ENCODE measurements at regions not wholly inside any gene's neighbourhood (a gene's known extent, or its start where the extent isn't known, plus 50 kb on each side); places are given as distances from the start of the nearest gene placed in this dataset.

GRCh38 chr10:125398270-125398669, 237.9 kb upstream of the CTBP2 start:
- H3K9me3 ChIP-seq (ENCODE audit: control insufficient read depth, low read depth, low read length), result no peaks in the 10 kb centered on the region
- TF ChIP-seq EZH2 (IDR thresholded peaks at IDR 0.05; ENCODE audit: low read length), result no peak
- TF ChIP-seq CTCF (optimal IDR thresholded peaks at IDR 0.05 in 1 of 3, IDR thresholded peaks at IDR 0.05 in 1 of 3, conservative IDR thresholded peaks at IDR 0.05 in 1 of 3; ENCODE audit: extremely low read depth in 1 of 3, insufficient read depth in 2 of 3, low read length in 3 of 3), result no peak
- H2AFZ ChIP-seq (ENCODE audit: control insufficient read depth, low read length), result no peak overlapping the region
- dilution Hi-C loops (cut with MboI; ENCODE audit: extremely low pct_ligation_motif_present, low sequenced_read_pairs), result no loop called here
- H3K79me2 ChIP-seq (ENCODE audit: control insufficient read depth, insufficient read depth, low read length), result no peaks in the 10 kb centered on the region
- no peak overlapping the region for H3K27ac ChIP-seq (ENCODE audit: control insufficient read depth, insufficient read depth, low read length)
- no peaks in the 10 kb centered on the region for H4K20me1 ChIP-seq (ENCODE audit: control insufficient read depth, extremely low read depth, insufficient read depth, low read length)
- no peaks in the 10 kb centered on the region for H3K4me1 ChIP-seq (ENCODE audit: control insufficient read depth, extremely low read depth, insufficient read depth, low read length)
- no peaks in the 10 kb centered on the region for H3K9me1 ChIP-seq (ENCODE audit: control insufficient read depth, extremely low read depth, insufficient read depth, low read length)
- H3K4me3 ChIP-seq (ENCODE audit: control insufficient read depth in 2 of 3, extremely low read depth in 1 of 3, insufficient read depth in 2 of 3, low read depth in 1 of 3, low read length in 3 of 3), result no peak overlapping the region
- H3K9ac ChIP-seq (ENCODE audit: control insufficient read depth, extremely low read depth, insufficient read depth, low read length), result no peak overlapping the region
- no peak overlapping the region for H3K4me2 ChIP-seq (ENCODE audit: control insufficient read depth, extremely low read depth, insufficient read depth, low read depth, low read length)
- no peaks in the 10 kb centered on the region for H3K36me3 ChIP-seq (ENCODE audit: control insufficient read depth in 2 of 2, extremely low read depth in 1 of 2, insufficient read depth in 2 of 2, low read length in 2 of 2)
- DNase-seq (ENCODE audit: low read depth, low spot score) (no peak), FAIRE-seq (no peak)
- H3K27me3 ChIP-seq (ENCODE audit: control insufficient read depth, extremely low read depth, insufficient read depth, low read length), result no peaks in the 10 kb centered on the region

DNA sequence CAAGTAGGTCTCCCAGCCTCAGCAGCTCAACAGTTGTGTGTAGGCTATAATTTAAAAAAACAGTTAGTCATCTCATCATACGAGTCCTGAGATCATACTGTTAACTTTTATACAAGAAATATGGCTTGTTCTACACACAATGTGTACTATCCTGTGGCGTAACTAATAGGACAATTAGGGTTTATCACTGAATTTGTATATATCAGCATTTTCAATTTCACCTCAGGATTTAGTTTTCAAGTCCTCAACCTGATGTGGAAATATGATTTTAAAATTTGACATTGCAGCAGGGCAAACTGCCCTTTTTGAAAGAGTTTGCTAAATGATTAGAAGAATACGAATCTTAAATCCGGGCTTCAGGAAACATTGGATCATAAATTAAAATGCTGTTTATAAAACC, 237.2 kb upstream of the CTBP2 start:
- Histone ChIP-seq H3K9me1 (ENCODE audit: control insufficient read depth, extremely low read depth, insufficient read depth, low read length) (no peaks in the 10 kb centered on the region), H3K9me3 (ENCODE audit: control insufficient read depth, low read depth, low read length) (no peaks in the 10 kb centered on the region), H3K27ac (ENCODE audit: control insufficient read depth, insufficient read depth, low read length) (no peak overlapping the region), H3K4me2 (ENCODE audit: control insufficient read depth, extremely low read depth, insufficient read depth, low read depth, low read length) (no peak overlapping the region), H3K79me2 (ENCODE audit: control insufficient read depth, insufficient read depth, low read length) (no peaks in the 10 kb centered on the region), H3K27me3 (ENCODE audit: control insufficient read depth, extremely low read depth, insufficient read depth, low read length) (no peaks in the 10 kb centered on the region), H3K4me1 (ENCODE audit: control insufficient read depth, extremely low read depth, insufficient read depth, low read length) (no peaks in the 10 kb centered on the region), H4K20me1 (ENCODE audit: control insufficient read depth, extremely low read depth, insufficient read depth, low read length) (no peaks in the 10 kb centered on the region), H3K9ac (ENCODE audit: control insufficient read depth, extremely low read depth, insufficient read depth, low read length) (no peak overlapping the region), H3K36me3 (ENCODE audit: control insufficient read depth in 2 of 2, extremely low read depth in 1 of 2, insufficient read depth in 2 of 2, low read length in 2 of 2) (no peaks in the 10 kb centered on the region), H2AFZ (ENCODE audit: control insufficient read depth, low read length) (no peak overlapping the region), H3K4me3 (ENCODE audit: control insufficient read depth in 2 of 3, extremely low read depth in 1 of 3, insufficient read depth in 2 of 3, low read depth in 1 of 3, low read length in 3 of 3) (no peak overlapping the region)
- DNase-seq (ENCODE audit: low read depth, low spot score), result no peak
- dilution Hi-C loops (cut with MboI; ENCODE audit: extremely low pct_ligation_motif_present, low sequenced_read_pairs), result no loop called here
- FAIRE-seq, result no peak
- TF ChIP-seq EZH2 (IDR thresholded peaks at IDR 0.05; ENCODE audit: low read length) (no peak), CTCF (optimal IDR thresholded peaks at IDR 0.05 in 1 of 3, IDR thresholded peaks at IDR 0.05 in 1 of 3, conservative IDR thresholded peaks at IDR 0.05 in 1 of 3; ENCODE audit: extremely low read depth in 1 of 3, insufficient read depth in 2 of 3, low read length in 3 of 3) (no peak)

Data from keratinocyte (primary cell).